Right lung (tissue), 2 donors: ENCODE measurements at regions not wholly inside any gene's neighbourhood (a gene's known extent, or its start where the extent isn't known, plus 50 kb on each side); places are given as distances from the start of the nearest gene placed in this dataset.
"Not testable (repeated sequence)": the region's sequence is repeated elsewhere in the genome, so short reads cannot be mapped to it uniquely, and the experiment has no call there.

Experiments used
- DNase-seq, 2 donors: peaks; one replicate each; pipeline ENCODE4 v3.0.0-alpha.2; 2013

DNA sequence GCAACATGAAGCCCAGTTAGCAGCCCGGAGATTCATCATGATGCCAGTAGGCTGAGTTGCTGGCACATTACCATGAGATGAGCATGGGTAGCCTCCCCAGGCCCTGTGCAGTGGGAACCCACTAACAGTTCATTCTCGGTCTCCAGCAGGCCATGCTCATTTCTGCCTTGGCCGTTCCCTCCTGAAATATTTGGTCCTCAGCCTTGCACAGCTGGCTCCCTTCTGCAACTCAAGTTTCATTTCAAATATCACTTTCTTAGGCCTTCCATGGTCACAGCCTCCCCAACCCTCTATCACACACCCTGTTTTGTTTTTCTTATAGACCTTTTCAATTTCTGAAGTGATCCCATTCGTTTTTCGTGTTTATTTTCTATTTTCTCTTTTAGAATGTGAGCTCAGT, 125.4 kb upstream of the VLDLR start:
- peak; percentile 25 to 43 for DNase-seq

DNA sequence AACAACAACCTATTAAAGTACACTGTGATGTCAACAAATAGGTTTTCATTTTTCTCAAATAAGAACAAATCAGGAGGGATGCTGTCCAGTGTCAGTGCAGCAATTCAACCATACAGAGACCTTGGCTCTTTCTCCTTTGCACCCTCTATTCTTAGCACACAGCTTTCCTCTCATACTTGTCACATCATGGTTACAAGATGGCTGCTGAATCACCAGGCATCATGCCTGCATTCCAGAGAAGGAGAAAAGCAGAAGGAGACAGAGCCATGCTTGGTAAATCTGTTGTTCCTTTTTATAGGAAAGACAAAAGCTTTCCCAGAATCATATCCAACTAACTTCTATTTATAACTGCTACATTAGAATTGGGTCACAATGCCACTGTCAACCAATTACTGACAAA, 124.7 kb upstream of the VLDLR start:
- DNase-seq, result no peak

DNA sequence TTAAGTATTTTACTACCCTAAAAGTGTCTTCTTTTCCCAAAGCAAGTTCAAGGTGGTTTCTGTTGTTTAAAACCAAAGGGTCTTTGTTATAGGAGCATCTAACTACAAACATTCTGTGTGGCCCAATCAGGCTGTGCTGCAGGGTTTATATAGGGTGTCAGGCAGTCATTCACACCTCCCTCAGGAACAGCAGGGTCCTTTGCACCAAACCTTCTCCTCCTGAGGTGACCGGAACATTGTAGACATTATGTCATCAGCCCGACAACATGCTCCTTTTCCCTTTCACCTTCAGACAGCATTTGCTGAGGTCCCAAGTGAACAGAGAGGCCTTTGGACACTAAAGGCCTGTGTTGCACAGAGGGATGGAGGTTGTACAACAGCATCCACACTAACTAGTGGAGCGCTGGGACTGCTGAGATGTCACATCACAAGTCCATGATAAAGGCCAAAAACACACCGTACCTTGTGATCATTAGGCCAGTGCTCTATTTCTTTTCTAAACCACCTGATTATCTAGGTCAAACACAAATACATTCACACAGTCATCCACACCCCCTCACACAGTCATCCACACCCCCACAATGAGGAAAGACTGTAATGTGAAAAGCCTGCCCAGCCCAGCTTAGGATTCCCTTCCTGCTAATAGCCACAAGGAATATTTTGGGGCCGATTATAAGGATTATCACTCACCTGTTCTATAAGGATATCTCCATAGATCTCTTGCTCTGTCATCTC, 123.8 kb upstream of the VLDLR start:
- no peak for DNase-seq

DNA sequence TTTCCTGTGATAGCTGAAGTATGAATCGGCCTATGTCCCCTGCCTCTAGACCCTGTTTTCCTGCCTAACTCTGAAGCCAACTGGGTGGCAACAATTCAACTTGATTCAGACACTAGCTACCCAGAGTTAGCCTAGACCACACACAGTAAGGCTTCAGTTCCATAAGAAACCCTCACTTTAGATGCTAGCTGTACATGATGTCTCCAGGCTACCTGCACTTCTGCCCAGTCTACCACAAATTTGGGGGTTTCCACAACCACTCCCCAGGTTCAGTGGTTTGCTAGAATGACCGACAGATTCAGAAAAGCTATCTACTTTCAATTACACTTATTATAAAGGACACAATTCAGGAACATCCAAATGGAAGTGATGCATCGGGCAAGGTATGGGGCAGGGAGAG, 119.4 kb upstream of the VLDLR start:
- no peak for DNase-seq

DNA sequence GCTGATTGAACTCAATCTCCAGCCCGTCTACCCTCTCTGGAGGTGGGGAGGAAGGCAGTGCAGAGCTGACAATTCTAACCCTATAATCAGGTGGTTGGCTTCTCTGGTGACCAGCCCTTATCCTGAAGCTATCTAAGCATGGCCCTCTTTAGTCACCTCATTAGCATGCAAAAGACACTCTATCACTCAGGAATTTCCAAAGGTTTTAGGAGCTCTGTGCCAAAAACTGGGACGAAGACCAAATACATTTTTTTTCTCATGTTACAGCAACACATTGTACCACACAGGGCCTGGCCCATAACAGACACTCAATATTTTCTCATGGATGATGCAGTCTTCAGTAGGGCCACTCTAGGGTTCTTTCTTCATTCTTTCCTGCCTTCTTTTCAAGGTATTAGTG, 118.8 kb upstream of the VLDLR start:
- DNase-seq, result no peak

DNA sequence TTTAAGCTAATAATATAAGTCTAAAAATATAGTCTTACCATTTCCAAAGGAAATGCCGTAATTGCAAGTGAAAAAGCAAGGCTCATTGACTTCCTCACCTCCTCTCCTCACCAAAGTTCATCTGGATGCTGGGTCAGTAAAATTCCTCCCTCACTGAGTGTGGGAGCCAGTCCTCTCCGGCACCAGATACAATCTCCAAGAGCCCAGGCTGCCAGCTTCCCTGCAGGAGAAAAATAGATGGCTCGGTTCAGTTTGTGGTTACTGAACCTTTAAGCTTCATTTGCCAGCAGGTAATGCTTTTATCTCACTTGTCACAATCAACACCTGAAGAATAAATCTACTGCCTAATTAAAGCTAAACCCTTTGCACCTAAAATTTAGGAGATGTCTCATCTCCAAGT, 115.3 kb upstream of the VLDLR start:
- no peak for DNase-seq

DNA sequence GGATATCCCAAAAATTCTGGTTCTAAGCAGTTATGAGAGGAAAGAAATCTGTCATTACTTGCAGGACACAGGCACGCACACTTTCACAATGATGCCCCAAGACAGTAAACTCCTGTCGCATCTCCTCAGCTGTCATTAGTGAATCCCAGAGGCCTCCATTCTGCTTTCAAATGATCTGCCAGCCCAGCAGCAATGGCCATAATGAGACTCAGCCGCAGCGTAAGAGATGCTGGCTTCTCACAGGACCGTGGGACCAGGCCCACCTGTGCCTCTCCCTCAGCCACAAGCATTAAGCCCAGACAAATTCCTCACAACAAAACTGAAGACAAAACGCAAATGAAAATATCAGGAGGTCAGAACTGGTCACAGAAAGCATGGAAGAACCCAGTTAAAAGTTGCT, 98.0 kb upstream of the VLDLR start:
- DNase-seq, result no peak

DNA sequence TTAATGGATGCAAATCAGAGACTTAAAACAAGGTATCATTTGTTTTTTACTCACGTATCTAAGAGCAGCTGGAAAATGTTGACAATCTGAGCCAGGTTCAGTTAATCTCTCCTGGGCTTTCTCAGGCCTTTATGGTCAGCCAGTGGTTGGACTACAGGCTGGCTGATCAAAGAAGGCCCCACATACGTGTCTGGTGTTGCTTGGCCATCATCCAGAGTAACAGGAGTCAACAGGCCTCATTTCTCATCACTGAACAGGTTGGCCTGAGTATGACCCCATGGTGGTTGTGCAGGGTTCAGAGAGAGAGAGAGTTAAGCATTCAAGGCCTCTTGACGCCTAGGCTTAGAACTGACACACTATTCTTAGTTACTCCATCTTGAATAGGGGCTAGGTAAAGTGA, 97.0 kb upstream of the VLDLR start:
- DNase-seq, result no peak

DNA sequence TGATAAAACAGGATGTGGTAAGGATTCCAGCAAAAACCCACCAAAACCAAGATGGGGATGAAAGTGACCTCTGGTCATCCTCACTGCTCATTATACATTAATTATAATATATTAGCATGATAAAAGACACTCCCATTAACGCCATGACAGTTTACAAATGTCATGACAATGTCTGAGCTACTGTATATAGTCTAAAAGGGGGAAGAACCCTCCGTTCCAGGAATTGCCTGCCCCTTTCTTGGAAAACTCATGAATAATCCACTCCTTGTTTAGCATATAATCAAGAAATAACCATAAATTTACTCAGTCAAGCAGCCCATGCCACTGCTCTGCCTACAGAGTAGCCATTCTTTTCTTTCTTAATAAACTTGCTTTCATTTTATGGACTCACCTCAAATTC, 96.4 kb upstream of the VLDLR start:
- DNase-seq, result no peak

DNA sequence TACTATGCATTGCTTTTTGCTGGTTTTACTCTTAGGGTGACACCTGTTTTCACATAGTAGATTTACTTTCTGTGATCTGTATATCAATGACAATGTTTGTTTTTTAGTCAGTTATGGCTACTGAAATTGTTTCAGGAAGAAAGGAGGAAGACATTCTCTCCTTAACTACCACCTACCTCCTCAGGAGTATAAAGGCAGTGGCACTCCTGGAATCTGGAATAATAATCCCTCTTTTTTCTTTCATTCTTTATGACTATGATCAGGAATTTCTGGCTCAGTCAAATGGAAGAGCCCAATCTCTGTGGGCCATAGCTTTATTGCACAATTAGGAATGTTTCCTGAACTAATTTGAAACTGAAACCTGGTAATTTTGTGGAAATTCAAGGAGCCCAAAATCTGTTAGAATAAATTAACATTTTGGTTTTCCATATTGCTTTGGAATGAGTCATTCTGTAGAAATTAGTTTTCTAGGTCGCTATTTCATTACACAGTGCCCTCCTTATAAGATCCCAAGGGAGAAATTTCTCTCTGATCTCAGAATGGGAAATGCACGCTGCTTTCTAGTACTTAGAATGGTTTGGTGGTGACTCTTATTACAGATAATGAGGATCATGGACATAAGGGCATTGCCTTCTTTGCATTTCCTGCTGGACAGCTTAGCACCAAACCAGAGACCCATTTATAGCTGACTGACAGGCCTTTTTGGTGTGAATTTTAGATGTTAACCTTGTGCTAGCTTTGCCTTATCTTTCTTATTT, 95.3 kb upstream of the VLDLR start:
- DNase-seq, result no peak

DNA sequence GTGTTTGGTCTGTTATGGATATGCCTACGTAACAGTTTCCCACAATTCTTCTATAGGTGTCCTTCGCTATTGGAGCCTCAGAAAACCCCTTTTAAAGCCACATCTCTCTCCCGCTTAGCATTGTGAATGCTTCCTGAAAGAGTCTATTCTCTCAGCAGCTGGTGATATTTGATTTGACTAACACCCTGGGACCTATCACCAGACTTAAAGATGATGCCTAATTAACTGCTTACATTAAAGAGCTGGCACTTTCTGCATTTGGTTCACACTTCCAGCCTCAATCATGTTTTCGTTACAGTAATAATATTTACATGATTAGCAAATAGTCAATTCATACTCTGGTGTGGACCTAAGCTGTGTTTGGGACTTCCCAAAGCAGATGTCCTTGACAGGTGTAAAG, 90.1 kb upstream of the VLDLR start:
- DNase-seq, result no peak

DNA sequence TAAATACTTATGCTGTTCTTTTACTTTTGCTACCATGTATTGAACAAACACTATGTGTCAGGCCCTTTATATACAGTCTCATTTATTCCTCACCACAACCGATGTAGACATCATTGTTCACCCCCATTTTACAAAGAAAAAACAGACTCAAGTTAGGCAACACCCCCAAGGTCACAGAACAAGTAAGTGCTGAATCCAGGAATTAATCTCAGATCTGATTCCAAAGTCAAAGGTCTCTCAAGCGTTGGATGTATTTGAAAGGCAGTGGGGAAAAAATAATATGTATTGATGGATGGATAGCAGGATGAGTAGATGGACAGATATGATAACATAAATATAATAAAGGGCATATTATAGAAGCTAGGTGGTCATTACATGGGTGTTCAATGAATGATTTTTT, 85.1 kb upstream of the VLDLR start:
- DNase-seq, result no peak

DNA sequence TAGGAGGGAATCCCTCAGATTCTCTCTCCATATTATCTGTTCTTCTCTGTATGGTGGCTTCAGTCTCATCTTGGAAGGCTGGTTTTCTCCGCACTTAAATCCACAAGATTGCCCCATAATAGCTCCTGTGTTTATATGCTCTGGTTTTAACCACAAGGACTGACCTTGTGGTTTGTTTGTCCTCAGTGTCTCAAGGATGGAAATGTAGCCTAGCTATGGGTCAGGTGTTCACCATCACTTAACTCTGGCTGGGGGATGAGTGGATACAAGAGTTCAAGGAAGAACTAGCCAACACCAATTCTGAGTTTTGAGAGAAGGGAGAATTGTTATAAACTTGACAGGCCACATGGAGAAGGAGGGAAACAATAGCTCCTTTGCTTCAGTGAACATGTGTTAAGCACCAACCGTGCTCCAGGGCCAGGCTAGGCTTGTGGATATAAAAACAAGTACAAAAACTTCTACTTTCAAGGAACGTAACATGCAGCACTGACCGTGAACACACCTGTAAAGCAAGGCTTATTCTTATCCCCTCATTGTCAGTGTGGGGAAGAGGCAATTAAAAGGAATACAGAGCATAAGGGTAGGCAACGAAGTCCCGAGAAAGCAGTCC, 75.6 kb upstream of the VLDLR start:
- no peak for DNase-seq

DNA sequence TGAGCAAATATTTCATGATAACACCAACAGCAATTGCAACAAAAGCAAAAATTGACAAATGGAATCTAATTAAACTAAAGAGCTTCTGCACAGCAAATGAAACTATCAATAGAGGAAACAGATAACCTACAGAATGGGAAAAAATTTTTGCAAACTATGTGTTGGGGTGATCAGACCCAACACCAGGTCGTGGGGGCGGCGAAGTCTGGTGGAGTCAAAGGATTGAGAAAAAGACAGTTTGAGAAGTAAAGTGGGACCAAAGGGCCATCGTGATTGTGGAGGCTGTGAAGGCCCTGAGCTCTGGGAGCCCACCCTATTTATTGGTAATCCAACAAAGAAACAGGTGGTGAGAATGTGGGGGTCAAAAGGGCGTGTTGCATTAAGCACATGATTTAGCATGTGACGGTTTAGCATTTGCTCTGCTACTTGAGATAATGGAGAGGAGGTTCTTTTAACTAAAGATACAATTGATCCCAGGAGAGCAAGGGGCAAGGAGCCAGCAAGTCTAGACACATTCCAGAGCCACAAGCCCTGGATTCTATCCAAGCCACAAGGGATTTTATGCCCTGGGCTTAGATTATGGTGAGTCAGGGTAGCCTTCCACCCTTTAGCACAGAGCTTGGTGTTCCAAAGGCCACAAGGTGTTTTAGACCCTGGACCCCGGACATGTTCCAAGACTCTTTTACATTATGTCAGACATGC, 65.5 kb upstream of the VLDLR start:
- not testable (repeated sequence) for DNase-seq

DNA sequence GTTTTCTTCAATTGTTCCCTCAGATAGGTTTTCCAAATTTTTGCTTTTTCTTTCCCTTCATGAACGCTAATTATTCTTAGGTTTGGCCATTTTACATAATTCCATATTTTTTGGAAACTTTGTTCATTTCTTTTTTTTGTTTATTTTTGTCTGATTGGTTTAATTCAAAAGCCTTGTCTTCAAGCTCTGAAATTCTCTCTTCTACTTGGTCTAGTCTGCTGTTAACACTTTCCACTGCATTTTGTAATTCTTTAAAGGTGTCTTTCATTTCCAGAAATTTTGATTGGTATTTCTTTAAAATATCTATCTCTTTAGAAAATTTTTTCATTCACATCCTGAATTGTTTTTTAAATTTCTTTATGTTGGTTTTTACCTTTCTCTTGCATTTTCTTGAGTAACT, 63.9 kb upstream of the VLDLR start:
- no peak for DNase-seq

DNA sequence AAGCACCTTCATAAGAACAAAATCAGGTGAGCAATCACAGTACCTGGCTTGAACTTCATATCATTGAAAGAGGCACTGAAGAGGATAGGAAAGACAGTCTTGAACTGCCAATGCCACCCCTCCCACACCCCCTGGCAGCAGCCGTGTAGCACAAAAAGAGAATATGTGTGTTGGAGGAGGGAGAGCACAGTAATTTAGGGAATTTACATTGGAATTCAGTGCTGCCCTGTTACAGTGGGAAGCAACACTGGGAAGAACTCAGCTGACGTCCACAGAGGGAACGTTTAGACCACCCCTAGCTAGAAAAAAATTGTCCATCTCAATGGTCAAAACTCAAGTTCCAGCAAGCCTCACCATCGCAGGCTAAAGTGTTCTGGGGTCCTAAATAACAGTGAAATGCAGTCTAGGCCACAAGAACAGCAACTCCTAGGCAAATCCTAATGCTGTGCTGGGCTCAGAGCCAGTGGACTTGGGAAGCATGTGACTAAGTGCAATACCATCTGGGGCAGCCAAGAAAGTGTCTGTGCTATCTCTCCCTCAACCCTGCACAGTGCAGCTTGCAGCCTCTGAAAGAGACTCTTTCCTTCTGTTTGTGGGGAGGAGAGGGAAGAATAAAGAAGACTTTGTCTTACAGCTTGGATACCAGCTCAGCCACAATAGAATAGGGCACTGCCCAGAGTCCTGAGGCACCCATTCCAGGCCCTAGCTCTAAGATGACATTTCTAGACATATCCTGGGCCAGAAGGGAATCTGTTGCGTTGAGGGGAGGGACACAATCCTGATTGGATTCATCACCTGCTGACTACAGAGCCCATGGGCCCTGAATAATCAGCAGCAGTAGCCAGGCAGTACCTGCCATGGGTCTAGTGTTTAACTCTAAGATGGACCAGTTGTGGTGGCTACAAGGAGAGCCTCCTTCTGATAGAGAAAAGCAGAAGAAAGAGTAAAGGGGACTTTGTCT, 62.1 kb upstream of the VLDLR start:
- DNase-seq, result peak; percentile 89 to 93

DNA sequence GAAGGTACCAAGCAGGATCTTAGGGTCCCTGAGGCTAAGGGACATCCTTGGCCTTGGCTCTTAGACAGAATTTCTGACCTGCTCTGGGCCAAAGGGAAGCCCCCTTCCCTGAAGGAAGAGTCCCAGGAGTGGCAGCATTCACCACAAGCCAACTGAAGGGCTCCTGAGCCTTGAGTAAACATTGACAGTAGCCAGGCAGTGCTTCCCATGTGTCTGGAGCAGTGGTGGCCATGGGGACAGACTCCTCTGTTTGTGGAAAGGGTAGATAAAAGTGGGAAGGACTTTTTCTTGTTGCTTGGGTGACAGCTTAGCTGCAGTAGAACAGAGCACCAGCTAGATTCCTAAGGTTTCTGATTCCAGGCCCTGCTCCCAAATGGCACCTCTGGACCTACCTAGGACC, 61.4 kb upstream of the VLDLR start:
- no peak for DNase-seq

DNA sequence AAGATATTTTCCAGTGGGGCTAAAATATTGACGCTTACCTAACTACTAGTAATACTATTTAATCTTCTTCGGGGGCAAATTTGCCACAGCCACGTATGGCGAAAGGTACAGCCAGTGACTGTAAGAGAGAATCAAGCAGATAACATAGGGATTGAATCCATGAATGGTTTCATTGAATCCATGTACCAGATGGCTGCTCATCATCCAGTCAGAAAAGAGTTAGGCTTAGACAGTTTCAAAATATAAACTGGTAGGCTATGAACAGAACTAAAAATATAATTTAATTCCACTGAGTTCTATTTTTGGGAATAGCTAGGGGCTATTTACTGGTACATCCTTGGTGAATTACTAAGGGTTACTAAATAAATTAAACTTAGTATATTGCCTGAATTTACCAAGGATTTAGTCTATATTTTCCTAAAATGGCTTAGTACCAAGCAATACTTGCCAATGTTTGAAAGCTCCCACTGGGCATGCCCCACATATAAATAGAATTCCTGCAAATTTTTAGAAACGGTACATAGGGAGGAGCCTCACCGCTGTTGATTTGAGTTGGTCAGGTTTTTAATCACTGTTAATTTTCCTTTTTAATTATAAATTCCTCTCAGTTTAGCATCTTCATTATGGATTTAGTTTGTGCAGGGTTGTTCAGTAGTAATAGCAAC, 55.8 kb upstream of the VLDLR start:
- DNase-seq, result no peak

DNA sequence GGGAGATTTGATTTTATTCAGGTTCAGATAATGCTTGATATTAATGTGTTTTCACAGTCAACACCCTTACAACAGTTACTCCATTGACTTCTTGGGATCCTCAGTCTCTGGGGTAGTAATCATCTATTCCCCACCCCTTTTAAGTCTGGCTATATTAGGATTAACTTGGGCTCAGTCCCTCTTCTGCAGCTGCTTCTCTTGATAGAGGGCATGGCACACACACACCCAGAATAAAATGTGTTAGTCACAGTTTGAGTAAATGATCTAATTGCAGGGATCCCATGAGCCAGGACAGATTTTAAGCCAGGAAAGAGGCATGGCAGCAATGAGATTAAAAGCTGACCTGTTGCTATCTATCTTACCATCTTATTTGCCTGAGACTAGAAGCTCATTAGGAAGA, 53.7 kb upstream of the VLDLR start:
- no peak for DNase-seq

DNA sequence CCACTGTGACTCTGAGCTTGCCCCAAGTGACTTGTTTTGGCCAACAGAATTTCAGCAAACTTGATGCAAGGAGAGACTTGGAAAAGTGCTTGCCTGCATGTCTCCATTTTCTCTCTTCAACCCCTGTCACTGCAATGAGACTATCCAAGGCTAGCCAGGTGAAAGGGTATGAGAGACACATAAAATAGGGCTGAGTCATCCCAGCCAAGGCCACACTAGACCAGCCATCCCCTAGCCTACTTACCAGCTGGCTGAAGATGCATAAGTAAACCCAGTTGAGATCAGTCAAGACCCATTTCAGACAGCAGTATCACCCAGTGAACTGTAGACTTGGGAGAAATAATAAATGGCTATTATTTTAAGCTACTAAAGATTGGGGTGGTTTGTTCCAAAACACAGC, 52.9 kb upstream of the VLDLR start:
- no peak for DNase-seq
